ENCODE measurements at regions not wholly inside any gene's neighbourhood (a gene's known extent, or its start where the extent isn't known, plus 50 kb on each side); places are given as distances from the start of the nearest gene placed in this dataset.

DNA sequence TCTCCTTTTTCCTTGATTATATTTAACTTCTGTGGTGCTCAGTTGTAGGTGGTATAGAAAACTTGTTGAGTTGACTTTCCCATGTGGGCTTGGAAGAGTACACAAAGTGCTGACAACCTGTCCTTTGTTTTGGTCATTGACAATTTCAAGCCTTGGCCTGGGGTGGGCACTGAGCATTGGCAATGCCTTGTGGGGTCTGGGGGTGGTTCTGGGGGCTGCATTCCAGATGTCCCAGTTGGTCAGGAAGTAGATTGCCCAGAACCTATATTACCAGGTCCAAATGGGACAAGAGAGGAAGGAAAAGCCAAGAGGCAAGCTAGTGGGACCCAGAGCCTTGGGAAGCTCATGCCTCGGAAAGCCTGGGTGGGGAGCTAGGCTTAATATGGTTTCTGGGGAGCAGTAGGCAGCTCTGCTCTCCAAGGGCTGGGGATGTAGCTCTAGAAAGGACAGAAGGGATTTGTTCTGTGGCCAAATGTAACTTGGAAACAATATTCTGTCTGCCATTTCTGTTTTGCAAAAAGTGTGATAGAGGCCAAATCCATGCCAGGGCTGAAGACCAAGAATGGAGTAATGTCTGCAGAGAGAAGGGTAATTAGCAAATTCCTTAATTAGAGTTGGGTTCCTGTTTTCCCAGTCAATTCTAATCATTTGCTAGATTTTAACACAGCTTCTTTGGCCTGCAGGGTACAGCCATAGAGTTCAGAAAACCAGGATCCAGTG is 87.4 kb downstream of the SLC4A3 start:
- WGBS, result 98% methylated on average over 1 of the region's 1 CpG

DNA sequence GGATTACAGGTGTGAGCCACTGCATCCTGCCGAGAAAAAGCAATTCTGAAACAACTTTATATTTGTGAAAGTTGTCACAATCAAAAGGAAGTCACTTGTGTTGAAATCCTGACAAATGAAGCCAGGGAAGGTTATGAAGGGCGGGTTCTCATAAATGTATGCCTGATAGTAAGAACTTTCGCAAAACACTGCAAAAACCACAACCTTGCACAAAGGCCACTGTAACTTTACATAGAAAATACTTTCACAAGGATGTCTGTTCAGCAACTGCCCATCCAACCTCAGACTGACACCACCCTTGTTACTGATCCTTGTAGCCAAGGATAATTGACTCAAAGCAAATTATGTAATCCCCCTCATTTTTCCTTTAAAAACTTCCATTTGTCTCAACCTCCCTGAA is 90.6 kb downstream of the SLC4A3 start:
- Histone ChIP-seq H3K4me3 (ENCODE audit: low read depth, low read length) (no peak overlapping the region), H3K4me1 (ENCODE audit: insufficient read depth) (no peaks in the 10 kb centered on the region), H3K27ac (ENCODE audit: low read depth) (no peak overlapping the region), H3K36me3 (ENCODE audit: insufficient read depth) (no peaks in the 10 kb centered on the region)
- 85% methylated on average over 3 of the region's 3 CpGs for WGBS
- DNase-seq (ENCODE audit: extremely low spot score), result no peak

More for the DNA sequence above, 87.4 kb downstream of the SLC4A3 start:
- Histone ChIP-seq H3K4me1 (ENCODE audit: insufficient read depth) (no peaks in the 10 kb centered on the region), H3K36me3 (ENCODE audit: insufficient read depth) (no peaks in the 10 kb centered on the region), H3K4me3 (ENCODE audit: low read depth, low read length) (no peak overlapping the region), H3K27ac (ENCODE audit: low read depth) (no peak overlapping the region)
- no peak for DNase-seq (ENCODE audit: extremely low spot score)

DNA sequence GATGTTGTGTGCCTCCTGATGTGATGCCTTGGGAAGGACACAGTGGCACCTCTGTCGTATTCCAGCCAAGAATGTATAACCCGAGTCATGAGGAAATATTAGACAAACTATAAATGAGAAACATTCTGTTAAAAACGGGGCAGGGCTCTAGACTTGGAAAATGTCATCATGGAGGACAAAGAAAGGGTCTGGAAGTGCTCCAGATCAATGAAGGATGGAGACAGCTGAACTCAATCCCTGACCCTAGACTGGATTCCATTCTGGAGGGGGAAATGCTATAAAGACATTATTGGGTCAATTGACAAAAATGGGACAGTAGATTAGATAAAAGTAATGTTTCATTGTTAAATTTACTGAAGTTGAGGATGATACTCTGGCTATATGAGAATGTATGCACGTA is 92.1 kb downstream of the SLC4A3 start:
- Histone ChIP-seq H3K4me1 (ENCODE audit: insufficient read depth) (no peaks in the 10 kb centered on the region), H3K27ac (ENCODE audit: low read depth) (no peak overlapping the region), H3K36me3 (ENCODE audit: insufficient read depth) (no peaks in the 10 kb centered on the region), H3K4me3 (ENCODE audit: low read depth, low read length) (no peak overlapping the region)
- DNase-seq (ENCODE audit: extremely low spot score), result no peak
- 67% methylated on average over 4 of the region's 4 CpGs for WGBS

DNA sequence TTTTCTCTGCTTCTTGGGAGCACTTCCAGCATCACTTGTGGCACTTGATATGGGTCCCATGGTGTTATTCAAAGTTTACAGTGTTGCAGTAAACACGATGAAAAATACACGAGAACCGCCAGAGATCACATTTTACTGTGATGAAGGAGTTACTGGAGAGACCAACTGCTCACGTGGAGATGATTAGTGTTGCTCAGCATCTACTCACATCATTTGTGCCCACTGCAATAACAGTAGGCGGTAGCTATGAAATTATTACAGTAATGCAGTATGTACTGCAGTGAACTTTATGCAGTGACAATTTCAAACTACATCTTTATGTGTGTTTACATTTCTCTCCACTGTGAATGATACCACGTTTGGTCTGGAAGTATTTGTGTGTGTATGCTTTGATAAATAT is 93.5 kb downstream of the SLC4A3 start:
- 57% methylated on average over 6 of the region's 6 CpGs for WGBS

DNA sequence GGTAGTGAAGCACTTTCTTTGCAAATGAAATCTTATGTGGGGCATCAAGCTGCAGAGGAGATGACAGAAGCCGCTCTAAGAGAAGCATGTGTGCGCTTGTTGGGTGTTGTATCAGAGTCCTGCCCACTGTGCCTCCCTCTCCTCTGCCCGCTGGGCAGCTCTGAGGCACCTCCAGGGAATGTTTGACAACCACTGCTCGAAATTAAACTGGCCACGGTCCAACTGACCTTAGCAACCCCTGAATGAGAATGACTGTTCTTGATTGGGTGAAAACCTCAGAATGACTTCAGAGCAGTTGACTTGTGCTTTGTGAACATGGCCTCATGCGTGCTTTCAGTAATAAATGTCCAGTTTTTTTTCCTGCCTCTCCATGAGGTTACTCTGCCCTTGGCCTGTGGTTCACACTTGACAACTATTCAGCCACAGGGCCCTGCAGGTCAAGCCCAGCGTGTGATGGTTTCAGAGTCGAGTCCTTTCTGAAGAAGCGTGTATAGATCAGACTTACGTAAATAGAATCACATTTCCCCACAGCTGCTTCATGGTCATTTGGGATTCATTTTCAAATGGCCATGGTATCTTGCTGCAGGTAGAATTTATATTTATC is 94.9 kb downstream of the SLC4A3 start:
- no peaks in the 10 kb centered on the region for H3K36me3 ChIP-seq (ENCODE audit: insufficient read depth)
- WGBS, result 81% methylated on average over 10 of the region's 10 CpGs
- DNase-seq (ENCODE audit: extremely low spot score), result no peak
- H3K4me3 ChIP-seq (ENCODE audit: low read depth, low read length), result no peak overlapping the region
- no peak overlapping the region for H3K27ac ChIP-seq (ENCODE audit: low read depth)
- no peaks in the 10 kb centered on the region for H3K4me1 ChIP-seq (ENCODE audit: insufficient read depth)

More for the DNA sequence above, 93.5 kb downstream of the SLC4A3 start:
- Histone ChIP-seq H3K27ac (ENCODE audit: low read depth) (no peak overlapping the region), H3K36me3 (ENCODE audit: insufficient read depth) (no peaks in the 10 kb centered on the region), H3K4me1 (ENCODE audit: insufficient read depth) (no peaks in the 10 kb centered on the region), H3K4me3 (ENCODE audit: low read depth, low read length) (no peak overlapping the region)
- no peak for DNase-seq (ENCODE audit: extremely low spot score)

DNA sequence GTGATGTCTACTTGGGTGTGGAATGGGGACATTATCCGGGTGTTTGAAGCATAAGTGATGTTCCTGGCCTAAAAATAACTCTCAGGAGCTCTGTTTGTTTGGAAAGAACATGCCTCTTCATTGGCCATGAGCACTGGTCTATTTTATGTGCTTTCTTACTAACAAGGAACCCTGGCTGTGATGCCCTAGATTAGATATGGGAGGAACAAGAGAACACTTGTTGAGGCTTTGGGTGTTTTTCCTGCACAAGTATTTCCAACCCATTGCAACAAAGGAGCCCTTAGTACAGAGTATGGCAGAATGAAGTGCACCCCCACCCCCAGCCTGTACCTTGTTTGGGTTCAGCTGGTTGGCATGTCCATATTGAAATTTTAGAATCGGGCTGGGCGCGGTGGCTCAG is 95.9 kb downstream of the SLC4A3 start:
- no peak for DNase-seq (ENCODE audit: extremely low spot score)
- H3K36me3 ChIP-seq (ENCODE audit: insufficient read depth), result no peaks in the 10 kb centered on the region
- H3K27ac ChIP-seq (ENCODE audit: low read depth), result no peak overlapping the region
- 84% methylated on average over 4 of the region's 4 CpGs for WGBS
- no peaks in the 10 kb centered on the region for H3K4me1 ChIP-seq (ENCODE audit: insufficient read depth)
- no peak overlapping the region for H3K4me3 ChIP-seq (ENCODE audit: low read depth, low read length)

DNA sequence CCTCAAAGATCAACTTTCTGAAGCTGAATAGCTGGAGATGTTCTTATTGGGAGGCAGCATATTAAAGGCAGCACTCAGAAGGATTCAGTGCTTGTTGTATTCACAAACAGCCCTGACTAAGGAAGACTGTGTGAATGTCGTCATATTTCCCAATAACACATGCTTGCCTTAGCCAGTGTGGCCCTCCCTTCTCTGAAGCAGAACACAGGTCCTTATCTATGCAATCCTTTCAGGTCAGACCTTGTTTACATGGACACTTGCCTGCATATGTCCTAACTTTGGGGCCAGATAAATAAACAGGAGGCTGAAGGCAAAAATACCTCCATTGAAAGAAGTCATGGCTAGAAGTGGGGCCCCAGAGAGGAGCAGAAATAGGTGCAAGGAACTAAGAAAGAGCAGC is 97.2 kb downstream of the SLC4A3 start:
- H3K4me1 ChIP-seq (ENCODE audit: insufficient read depth), result no peaks in the 10 kb centered on the region
- no peak overlapping the region for H3K4me3 ChIP-seq (ENCODE audit: low read depth, low read length)
- 60% methylated on average over 1 of the region's 1 CpG for WGBS
- H3K36me3 ChIP-seq (ENCODE audit: insufficient read depth), result no peaks in the 10 kb centered on the region
- no peak overlapping the region for H3K27ac ChIP-seq (ENCODE audit: low read depth)
- DNase-seq (ENCODE audit: extremely low spot score), result no peak

DNA sequence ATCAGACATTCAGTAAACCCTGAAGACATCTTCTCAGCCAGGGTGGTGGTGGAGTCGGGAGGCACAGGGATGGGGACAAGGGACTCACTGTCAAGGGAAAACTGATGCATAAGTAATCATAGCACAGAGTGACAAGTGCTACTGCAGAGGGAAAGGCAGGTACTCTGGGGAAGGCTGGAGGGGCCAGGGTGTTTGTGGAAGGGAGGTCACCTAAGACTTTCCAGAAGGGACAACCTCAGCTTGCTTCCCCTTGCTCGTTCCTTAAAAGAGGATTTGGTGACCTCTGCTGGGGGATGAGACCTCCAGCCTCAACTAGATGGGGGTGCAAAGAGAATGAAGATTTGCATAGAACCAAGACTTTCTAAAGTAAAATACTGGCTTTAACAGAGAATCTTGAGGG is 99.5 kb downstream of the SLC4A3 start:
- DNase-seq (ENCODE audit: extremely low spot score), result no peak
- no peak overlapping the region for H3K27ac ChIP-seq (ENCODE audit: low read depth)
- H3K4me1 ChIP-seq (ENCODE audit: insufficient read depth), result no peaks in the 10 kb centered on the region
- no peaks in the 10 kb centered on the region for H3K36me3 ChIP-seq (ENCODE audit: insufficient read depth)
- WGBS, result 91% methylated on average over 2 of the region's 2 CpGs
- H3K4me3 ChIP-seq (ENCODE audit: low read depth, low read length), result no peak overlapping the region

GRCh38 chr2:219727771-219728429 is 100.5 kb downstream of the SLC4A3 start:
- Histone ChIP-seq H3K4me3 (ENCODE audit: low read depth, low read length) (no peak overlapping the region), H3K4me1 (ENCODE audit: insufficient read depth) (no peaks in the 10 kb centered on the region), H3K27ac (ENCODE audit: low read depth) (no peak overlapping the region), H3K36me3 (ENCODE audit: insufficient read depth) (no peaks in the 10 kb centered on the region)
- WGBS, result 79% methylated on average over 8 of the region's 8 CpGs
- no peak for DNase-seq (ENCODE audit: extremely low spot score)

- H3K4me3 ChIP-seq (ENCODE audit: low read depth, low read length), result no peak overlapping the region
- WGBS, result 22% methylated on average over 9 of the region's 9 CpGs
- no peak overlapping the region for H3K27ac ChIP-seq (ENCODE audit: low read depth)
- DNase-seq (ENCODE audit: extremely low spot score), result peak; percentile 47
- no peaks in the 10 kb centered on the region for H3K4me1 ChIP-seq (ENCODE audit: insufficient read depth)
- H3K36me3 ChIP-seq (ENCODE audit: insufficient read depth), result no peaks in the 10 kb centered on the region
Measured at GRCh38 chr2:219728991-219729487, 101.6 kb downstream of the SLC4A3 start.

DNA sequence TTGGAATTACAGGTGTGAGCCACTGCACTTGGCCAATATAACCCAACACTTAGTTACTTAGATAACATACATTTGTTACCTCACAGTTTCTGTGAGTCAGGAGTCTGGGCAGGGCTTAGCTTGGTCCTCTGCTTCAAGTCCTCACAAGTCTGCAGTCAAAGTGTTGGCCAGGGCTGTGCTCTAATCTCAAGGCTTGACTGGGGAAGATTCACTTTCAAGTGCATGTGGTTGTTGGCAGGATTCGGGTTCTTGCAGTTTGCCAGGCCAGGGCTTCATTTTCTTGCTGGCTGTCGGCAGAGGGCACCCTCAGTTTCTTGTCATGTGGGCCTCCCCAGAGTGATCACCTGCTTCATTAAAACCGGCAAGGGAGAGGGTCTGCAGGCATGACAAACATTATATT is 103.7 kb downstream of the SLC4A3 start:
- Histone ChIP-seq H3K27ac (ENCODE audit: low read depth) (no peak overlapping the region), H3K36me3 (ENCODE audit: insufficient read depth) (no peaks in the 10 kb centered on the region), H3K4me3 (ENCODE audit: low read depth, low read length) (no peak overlapping the region), H3K4me1 (ENCODE audit: insufficient read depth) (no peaks in the 10 kb centered on the region)
- no peak for DNase-seq (ENCODE audit: extremely low spot score)
- 88% methylated on average over 3 of the region's 3 CpGs for WGBS

DNA sequence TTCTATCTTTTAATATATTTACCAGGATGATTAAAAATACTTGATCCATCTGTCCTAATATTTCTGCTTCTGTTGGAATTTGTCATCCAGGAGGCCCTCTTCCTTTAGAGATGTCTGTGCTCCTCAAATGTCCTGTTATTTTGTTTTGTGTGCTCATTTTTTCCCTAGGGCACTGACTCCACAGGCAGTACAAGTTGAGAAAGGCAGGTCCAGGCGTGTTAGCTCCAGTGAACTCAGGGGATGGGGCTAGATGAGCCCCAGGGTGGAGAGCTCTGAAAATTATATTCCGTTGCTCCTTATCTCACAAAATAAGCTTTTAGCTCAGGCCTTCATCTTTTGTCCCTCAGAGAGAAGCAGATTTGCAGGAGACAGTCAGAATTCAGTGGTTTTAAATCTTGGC is 105.7 kb downstream of the SLC4A3 start:
- no peak for DNase-seq (ENCODE audit: extremely low spot score)
- Histone ChIP-seq H3K36me3 (ENCODE audit: insufficient read depth) (no peaks in the 10 kb centered on the region), H3K4me3 (ENCODE audit: low read depth, low read length) (no peak overlapping the region), H3K4me1 (ENCODE audit: insufficient read depth) (no peaks in the 10 kb centered on the region), H3K27ac (ENCODE audit: low read depth) (no peak overlapping the region)
- WGBS, result 77% methylated on average over 2 of the region's 2 CpGs

GRCh38 chr2:219733746-219734145 is 106.3 kb downstream of the SLC4A3 start:
- no peak for DNase-seq (ENCODE audit: extremely low spot score)
- no peak overlapping the region for H3K27ac ChIP-seq (ENCODE audit: low read depth)
- 88% methylated on average over 2 of the region's 2 CpGs for WGBS

DNA sequence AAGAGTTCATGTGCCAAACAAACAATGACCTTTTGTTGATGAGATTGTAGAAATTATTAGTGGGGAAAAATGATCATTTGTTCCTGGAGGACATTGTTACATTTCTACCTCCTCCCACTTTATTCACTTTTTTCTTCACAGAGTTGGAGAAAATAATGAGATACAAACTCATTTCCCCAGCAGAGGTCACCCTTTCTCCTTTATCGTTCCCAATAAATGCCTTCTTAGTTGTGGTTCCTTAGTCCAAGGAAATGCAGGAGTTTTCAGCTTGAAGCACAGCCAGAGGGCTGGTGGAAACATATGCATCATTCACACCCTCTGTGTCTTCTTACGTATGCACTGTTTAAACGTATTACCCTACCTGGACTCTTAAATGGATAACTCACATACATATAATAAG is 108.8 kb downstream of the SLC4A3 start:
- 10% methylated on average over 3 of the region's 3 CpGs for WGBS
- no peak overlapping the region for H3K27ac ChIP-seq (ENCODE audit: low read depth)
- no peaks in the 10 kb centered on the region for H3K4me1 ChIP-seq (ENCODE audit: insufficient read depth)
- DNase-seq (ENCODE audit: extremely low spot score), result no peak
- no peaks in the 10 kb centered on the region for H3K36me3 ChIP-seq (ENCODE audit: insufficient read depth)
- H3K4me3 ChIP-seq (ENCODE audit: low read depth, low read length), result no peak overlapping the region

More at GRCh38 chr2:219733746-219734145, 106.3 kb downstream of the SLC4A3 start:
- Histone ChIP-seq H3K4me3 (ENCODE audit: low read depth, low read length) (no peak overlapping the region), H3K36me3 (ENCODE audit: insufficient read depth) (no peaks in the 10 kb centered on the region), H3K4me1 (ENCODE audit: insufficient read depth) (no peaks in the 10 kb centered on the region)
